LNCaP clone FGC (cell line): ENCODE measurements at regions not wholly inside any gene's neighbourhood (a gene's known extent, or its start where the extent isn't known, plus 50 kb on each side); places are given as distances from the start of the nearest gene placed in this dataset.

ENCODE experiments used
- DNase-seq: peaks from one replicate; pipeline ENCODE4 v3.0.0-alpha.2; 2011; ENCODE audit warnings: low read depth
- H3K4me3 ChIP-seq: 2 replicates; pipeline ENCODE4 v1.5.1; 2011; ENCODE audit warnings: mild to moderate bottlenecking, low read depth, low read length, control low read depth
- CTCF ChIP-seq: IDR thresholded peaks from 2 replicates; pipeline ENCODE4 v1.5.1; 2012; ENCODE audit warnings: mild to moderate bottlenecking; ENCODE audit not compliant: control insufficient read depth, insufficient read depth; ENCODE audit errors: extremely low read depth

GRCh38 chr2:217445723-217446122 lies 557.1 kb downstream of the TNS1 start:
- TF ChIP-seq CTCF = no peak
- H3K4me3 ChIP-seq = no peak overlapping the region
- DNase-seq = no peak

- TF ChIP-seq CTCF = no peak
- no peak for DNase-seq
Observed at GRCh38 chr2:217444932-217445331, 557.9 kb downstream of the TNS1 start.

GRCh38 chr2:217444509-217444908 lies 558.3 kb downstream of the TNS1 start:
- DNase-seq = no peak
- TF ChIP-seq CTCF = no peak
- no peak overlapping the region for H3K4me3 ChIP-seq

More at GRCh38 chr2:217444932-217445331, 557.9 kb downstream of the TNS1 start:
- H3K4me3 ChIP-seq = no peak overlapping the region

GRCh38 chr2:217443601-217444000 lies 559.2 kb downstream of the TNS1 start:
- no peak for TF ChIP-seq CTCF
- H3K4me3 ChIP-seq = no peak overlapping the region
- no peak for DNase-seq

- no peak for TF ChIP-seq CTCF
- H3K4me3 ChIP-seq = no peak overlapping the region
- no peak for DNase-seq
Observed at GRCh38 chr2:217440000-217440399, 562.8 kb downstream of the TNS1 start.

- no peak for DNase-seq
- no peak overlapping the region for H3K4me3 ChIP-seq
- no peak for TF ChIP-seq CTCF
Observed at GRCh38 chr2:217438821-217439220, 564.0 kb downstream of the TNS1 start.

- TF ChIP-seq CTCF = no peak
- DNase-seq = no peak
- no peak overlapping the region for H3K4me3 ChIP-seq
Observed at GRCh38 chr2:217438136-217438535, 564.7 kb downstream of the TNS1 start.
